GM13976 (cell line): ENCODE measurements at regions not wholly inside any gene's neighbourhood (a gene's known extent, or its start where the extent isn't known, plus 50 kb on each side); places are given as distances from the start of the nearest gene placed in this dataset.

Experiments used
- DNase-seq: peaks from one replicate; pipeline ENCODE4 v3.0.0; 2012; ENCODE audit warnings: low spot score
- CTCF ChIP-seq: IDR thresholded peaks from 2 replicates; pipeline ENCODE4 v1.5.1; 2012; ENCODE audit warnings: borderline replicate concordance, mild to moderate bottlenecking; ENCODE audit not compliant: insufficient read depth; ENCODE audit errors: extremely low read depth, missing control alignments, control extremely low read depth
- in situ Hi-C: fragments of 300-500 bp; cut with MboI; formaldehyde crosslinking; loops from one replicate; pipeline ENCODE4 v1.12.0; 2022; ENCODE audit warnings: low sequenced_read_pairs, mixed read lengths, inconsistent platforms; ENCODE audit not compliant: unreplicated experiment

GRCh38 chr1:60133000-60133673, 59.6 kb upstream of the C1orf87 start:
- no peak for DNase-seq
- in situ Hi-C loops = no loop called here
- TF ChIP-seq CTCF = no peak

- DNase-seq = no peak
- TF ChIP-seq CTCF = no peak
- in situ Hi-C loops = no loop called here
Measured at GRCh38 chr1:60132108-60132507, 58.5 kb upstream of the C1orf87 start.

- no peak for TF ChIP-seq CTCF
- in situ Hi-C loops = no loop called here
- no peak for DNase-seq
Measured at GRCh38 chr1:60130703-60131102, 57.1 kb upstream of the C1orf87 start.

- in situ Hi-C loops = no loop called here
- DNase-seq = no peak
- TF ChIP-seq CTCF = no peak
Measured at GRCh38 chr1:60129911-60130310, 56.3 kb upstream of the C1orf87 start.

GRCh38 chr1:60126723-60127122, 53.2 kb upstream of the C1orf87 start:
- DNase-seq = no peak
- in situ Hi-C loops = no loop called here
- TF ChIP-seq CTCF = no peak
